SU-DHL-6 (cell line): ENCODE measurements at regions not wholly inside any gene's neighbourhood (a gene's known extent, or its start where the extent isn't known, plus 50 kb on each side); places are given as distances from the start of the nearest gene placed in this dataset.

Experiments
- H2AFZ ChIP-seq: fragments of 200-600 bp; sonication (generic); 2 replicates; pipeline ENCODE4 v1.6.1; 2014; ENCODE audit warnings: low read depth, mild to moderate bottlenecking, moderate library complexity, mixed read lengths, antibody characterized with exemption, low read length; ENCODE audit not compliant: severe bottlenecking
- H3F3A ChIP-seq: fragments of 200-600 bp; shearing (Covaris generic); 2 replicates; pipeline ENCODE4 v1.6.0; 2016; ENCODE audit warnings: antibody characterized with exemption, mild to moderate bottlenecking; ENCODE audit not compliant: insufficient read depth
- H3K27ac ChIP-seq: fragments of 200-600 bp; sonication (generic); 2 replicates; pipeline ENCODE4 v1.5.1; 2016; ENCODE audit warnings: low read depth, mild to moderate bottlenecking, low read length, moderate library complexity, mixed read lengths
- H3K27me3 ChIP-seq: fragments of 200-600 bp; sonication (generic), shearing (Covaris generic); 2 replicates; pipeline ENCODE4 v1.6.0; 2014; ENCODE audit warnings: mild to moderate bottlenecking, low read length
- H3K36me3 ChIP-seq: fragments of 200-600 bp; sonication (generic); 2 replicates; pipeline ENCODE4 v1.6.1; 2014; ENCODE audit warnings: mild to moderate bottlenecking, low read length, mixed read lengths
- H3K4me2 ChIP-seq: fragments of 300-600, 200-600 bp; shearing (Covaris generic), sonication (generic); 2 replicates; pipeline ENCODE4 v1.6.0; 2014; ENCODE audit warnings: low read length, low read depth, mild to moderate bottlenecking; ENCODE audit not compliant: poor library complexity, severe bottlenecking
- H3K4me3 ChIP-seq: fragments of 200-600 bp; sonication (generic); 2 replicates; pipeline ENCODE4 v1.5.1; 2014; ENCODE audit warnings: antibody characterized with exemption, low read length, mild to moderate bottlenecking, mixed read lengths; ENCODE audit not compliant: insufficient read depth, poor library complexity, severe bottlenecking
- H3K79me2 ChIP-seq: fragments of 200-600 bp; sonication (generic); 2 replicates; pipeline ENCODE4 v1.6.1; 2014; ENCODE audit warnings: mild to moderate bottlenecking, low read length, moderate library complexity; ENCODE audit not compliant: insufficient read depth
- H3K9ac ChIP-seq: fragments of 200-600 bp; sonication (generic); 2 replicates; pipeline ENCODE4 v1.7.0; 2014; ENCODE audit warnings: mild to moderate bottlenecking, low read length
- H3K9me2 ChIP-seq: fragments of 200-600 bp; sonication (generic); replicated peaks from 2 replicates; pipeline ENCODE4 v1.6.1; 2014; ENCODE audit warnings: low read length; ENCODE audit not compliant: insufficient read depth
- H3K9me3 ChIP-seq: fragments of 200-600 bp; sonication (generic); 2 replicates; pipeline ENCODE4 v1.6.1; 2014; ENCODE audit warnings: low read length, mixed read lengths; ENCODE audit not compliant: insufficient read depth
- H4K20me1 ChIP-seq: fragments of 200-600 bp; sonication (generic); 2 replicates; pipeline ENCODE4 v1.6.1; 2014; ENCODE audit warnings: low read depth, mild to moderate bottlenecking, antibody characterized with exemption, low read length, moderate library complexity, mixed read lengths
- CTCF ChIP-seq: fragments of 200-600 bp; sonication (generic); IDR thresholded peaks from one replicate; pipeline ENCODE4 v1.5.1; 2017; ENCODE audit warnings: antibody characterized with exemption, mild to moderate bottlenecking, low read length, moderate library complexity; ENCODE audit not compliant: insufficient read depth, poor library complexity, severe bottlenecking
- EZH2phosphoT487 ChIP-seq: fragments of 200-600 bp; sonication (generic), shearing (Covaris generic); conservative IDR thresholded peaks from 2 replicates; pipeline ENCODE4 v1.6.1; 2018; ENCODE audit warnings: mild to moderate bottlenecking, antibody characterized with exemption, low read length, moderate library complexity, mixed read lengths

DNA sequence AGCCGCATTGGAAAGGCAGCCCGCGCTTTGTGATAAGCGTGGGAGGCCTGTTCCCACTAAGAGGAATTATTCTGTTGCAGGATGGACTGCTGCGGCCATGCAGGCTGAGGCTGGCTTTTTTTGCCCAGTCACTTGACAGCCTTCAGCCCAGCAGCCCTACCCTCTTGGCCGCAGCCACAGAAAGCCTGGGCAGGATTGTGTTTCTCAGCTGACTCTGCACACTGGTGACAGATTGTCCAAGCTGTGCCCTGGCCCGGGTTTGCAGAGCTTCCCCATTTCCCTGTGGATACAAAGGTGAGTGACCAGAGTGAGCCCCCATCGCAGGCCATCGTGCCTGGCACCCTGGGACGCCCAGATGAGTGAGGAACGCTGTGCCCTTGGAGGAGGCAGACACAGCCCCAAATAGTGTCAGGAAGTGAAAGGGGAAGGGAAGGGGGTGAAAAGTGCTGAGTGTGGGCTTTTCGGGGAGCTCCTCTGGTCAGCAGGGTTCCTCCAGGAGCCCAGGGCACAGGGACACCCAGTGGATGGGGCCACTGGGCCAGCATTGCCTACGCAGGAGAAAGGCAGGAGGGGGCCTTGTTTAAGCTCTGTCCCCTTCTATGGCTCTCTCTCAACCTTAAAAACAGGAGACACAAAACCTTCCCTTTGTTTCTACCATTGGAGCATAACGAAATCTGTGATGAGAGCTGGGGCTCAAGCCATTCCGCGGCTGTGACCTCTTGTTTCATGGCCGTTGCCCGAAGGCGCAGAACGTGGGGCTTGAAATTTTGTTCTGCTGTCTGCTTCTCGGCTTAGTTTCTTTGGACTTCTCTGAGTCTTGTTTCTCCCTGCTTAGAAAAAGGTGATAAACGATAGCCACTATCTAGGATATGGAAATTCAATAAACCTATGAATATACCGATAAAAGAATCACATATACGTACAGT, 91.5 kb upstream of the MEF2A start:
- H3K27ac ChIP-seq = no peak overlapping the region
- H3F3A ChIP-seq = no peaks in the 10 kb centered on the region
- no peak for TF ChIP-seq CTCF
- no peak for TF ChIP-seq EZH2phosphoT487
- no peak overlapping the region for H3K9ac ChIP-seq
- H3K4me2 ChIP-seq = no peak overlapping the region
- H3K36me3 ChIP-seq = no peaks in the 10 kb centered on the region
- no peak overlapping the region for H2AFZ ChIP-seq
- H3K79me2 ChIP-seq = no peaks in the 10 kb centered on the region
- no peaks in the 10 kb centered on the region for H3K9me3 ChIP-seq
- no peak overlapping the region for H3K4me3 ChIP-seq
- H3K9me2 ChIP-seq = no peaks in the 10 kb centered on the region
- no peaks in the 10 kb centered on the region for H4K20me1 ChIP-seq
- H3K27me3 ChIP-seq = no peaks in the 10 kb centered on the region

DNA sequence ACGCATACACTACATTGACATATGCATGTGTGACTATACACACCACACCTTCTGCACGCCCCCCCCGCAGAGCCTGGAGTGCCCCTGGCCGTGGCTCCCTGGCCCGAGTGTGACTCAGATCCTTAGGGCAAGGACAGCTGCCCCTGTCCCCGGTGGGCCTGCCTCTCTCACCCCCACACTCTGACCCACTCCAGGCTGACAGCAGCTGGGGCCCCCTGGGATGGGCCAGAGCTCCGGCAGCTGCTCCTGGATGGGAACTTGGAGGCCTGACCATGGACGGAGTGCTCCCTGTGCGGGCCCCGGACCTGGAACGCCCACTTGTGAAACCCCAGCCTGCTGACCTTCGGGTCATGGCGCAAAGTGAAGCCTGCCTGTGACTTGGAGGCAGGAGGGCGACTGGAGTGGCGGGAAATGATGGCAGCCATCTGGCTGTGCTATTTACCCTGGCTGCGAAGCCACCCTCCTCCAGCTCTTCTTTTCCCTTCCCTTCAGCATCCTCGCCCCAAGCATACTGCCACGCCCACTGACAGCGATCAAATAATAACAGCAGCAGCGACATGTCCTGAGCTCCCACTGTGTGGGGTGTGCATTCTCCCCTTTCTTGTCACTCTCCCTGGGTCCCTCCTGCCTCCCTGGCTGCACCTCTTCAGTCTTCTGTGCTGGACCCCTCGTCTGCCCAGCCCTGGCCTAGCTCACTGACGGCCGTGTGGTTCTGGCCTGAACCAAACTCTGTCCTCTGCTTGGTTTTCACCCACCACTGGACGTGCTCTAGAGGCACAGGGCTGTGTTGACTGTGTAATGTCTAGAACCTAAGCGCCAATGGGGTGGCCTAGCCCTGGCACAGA, 90.7 kb upstream of the MEF2A start:
- no peak overlapping the region for H3K4me3 ChIP-seq
- H3K4me2 ChIP-seq = no peak overlapping the region
- no peak overlapping the region for H2AFZ ChIP-seq
- H3F3A ChIP-seq = no peaks in the 10 kb centered on the region
- TF ChIP-seq CTCF (no peak), EZH2phosphoT487 (no peak)
- H3K9me3 ChIP-seq = no peaks in the 10 kb centered on the region
- no peak overlapping the region for H3K27ac ChIP-seq
- no peaks in the 10 kb centered on the region for H3K79me2 ChIP-seq
- H3K36me3 ChIP-seq = no peaks in the 10 kb centered on the region
- no peak overlapping the region for H3K9ac ChIP-seq
- H3K27me3 ChIP-seq = no peaks in the 10 kb centered on the region
- H3K9me2 ChIP-seq = no peaks in the 10 kb centered on the region
- no peaks in the 10 kb centered on the region for H4K20me1 ChIP-seq

DNA sequence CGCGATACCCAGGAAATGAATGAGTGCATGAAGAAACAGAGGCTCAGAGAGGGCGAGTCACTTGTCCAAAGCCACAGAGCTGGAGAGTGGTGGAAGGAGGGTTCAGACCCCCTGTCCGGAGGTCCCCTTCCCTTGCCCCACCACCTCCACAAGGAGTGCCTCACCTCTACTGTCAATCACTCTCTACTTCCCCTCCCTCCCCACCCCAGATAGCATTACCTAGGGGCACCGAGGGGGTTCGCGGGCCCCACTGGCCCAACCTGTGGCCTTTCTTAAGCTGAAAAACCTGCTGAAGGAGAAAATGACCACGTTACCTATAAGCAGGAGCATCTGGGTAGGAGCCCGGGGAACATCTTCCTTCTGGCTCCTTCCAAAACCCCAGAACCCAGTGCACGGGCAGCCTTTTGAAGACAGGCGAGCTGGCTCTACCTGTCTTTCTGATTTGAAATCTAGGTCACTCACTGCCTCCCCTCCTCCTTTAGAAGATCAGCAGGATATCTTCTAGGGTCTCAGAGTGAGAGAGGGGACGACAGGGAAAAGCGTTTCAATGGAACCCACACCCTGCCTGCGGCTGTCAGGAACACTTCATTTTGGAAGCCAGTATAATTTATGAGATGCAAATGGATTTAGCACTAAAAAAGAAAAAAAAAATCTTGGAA, 89.9 kb upstream of the MEF2A start:
- H3K9me2 ChIP-seq = no peaks in the 10 kb centered on the region
- H3K36me3 ChIP-seq = no peaks in the 10 kb centered on the region
- no peak overlapping the region for H3K4me3 ChIP-seq
- no peak overlapping the region for H3K9ac ChIP-seq
- no peaks in the 10 kb centered on the region for H4K20me1 ChIP-seq
- H3K4me2 ChIP-seq = no peak overlapping the region
- no peak overlapping the region for H2AFZ ChIP-seq
- TF ChIP-seq CTCF (no peak), EZH2phosphoT487 (no peak)
- no peaks in the 10 kb centered on the region for H3F3A ChIP-seq
- no peaks in the 10 kb centered on the region for H3K27me3 ChIP-seq
- no peak overlapping the region for H3K27ac ChIP-seq
- H3K9me3 ChIP-seq = no peaks in the 10 kb centered on the region
- H3K79me2 ChIP-seq = no peaks in the 10 kb centered on the region
